Parathyroid adenoma (tissue), 2 donors: ENCODE measurements at regions not wholly inside any gene's neighbourhood (a gene's known extent, or its start where the extent isn't known, plus 50 kb on each side); places are given as distances from the start of the nearest gene placed in this dataset.
"Not testable (repeated sequence)": the region's sequence is repeated elsewhere in the genome, so short reads cannot be mapped to it uniquely, and the experiment has no call there.

ENCODE experiments used
- H2AFZ ChIP-seq: fragments of 300-600 bp; sonication (generic); one replicate; pipeline ENCODE4 v1.7.0; 2017; ENCODE audit warnings: antibody characterized with exemption, mild to moderate bottlenecking
- H3K27ac ChIP-seq: fragments of 300-600 bp; sonication (generic); one replicate; pipeline ENCODE4 v1.7.0; 2017
- H3K27me3 ChIP-seq: fragments of 300-600 bp; sonication (generic); one replicate; pipeline ENCODE4 v1.7.0; 2017; ENCODE audit warnings: low read length; ENCODE audit not compliant: control insufficient read depth, insufficient read depth
- H3K36me3 ChIP-seq: fragments of 300-600 bp; sonication (generic); one replicate; pipeline ENCODE4 v1.7.0; 2017; ENCODE audit warnings: low read length; ENCODE audit not compliant: control insufficient read depth, insufficient read depth
- H3K4me1 ChIP-seq: fragments of 300-600 bp; sonication (generic); one replicate; pipeline ENCODE4 v1.7.0; 2017; ENCODE audit warnings: control low read depth
- H3K4me2 ChIP-seq: fragments of 300-600 bp; sonication (generic); one replicate; pipeline ENCODE4 v1.7.0; 2017; ENCODE audit warnings: low read length
- H3K4me3 ChIP-seq: fragments of 300-600 bp; sonication (generic); one replicate; pipeline ENCODE4 v1.7.0; 2017; ENCODE audit warnings: low read depth, low read length
- H3K79me2 ChIP-seq: fragments of 300-600 bp; sonication (generic); one replicate; pipeline ENCODE4 v1.7.0; 2017; ENCODE audit warnings: control low read depth
- H3K9ac ChIP-seq: fragments of 300-600 bp; sonication (generic); one replicate; pipeline ENCODE4 v1.7.0; 2017; ENCODE audit warnings: mild to moderate bottlenecking
- H3K9me3 ChIP-seq: fragments of 300-600 bp; sonication (generic); one replicate; pipeline ENCODE4 v1.7.0; 2017; ENCODE audit warnings: low read length; ENCODE audit not compliant: control insufficient read depth
- CTCF ChIP-seq: fragments of 300-600 bp; sonication (generic); IDR thresholded peaks from one replicate; pipeline ENCODE4 v1.7.0; 2017; ENCODE audit warnings: antibody characterized with exemption, mild to moderate bottlenecking
- donor health status: primary hyperparathyroidism.

GRCh38 chr1:199242601-199243000, 603.8 kb downstream of the PTPRC start:
- Histone ChIP-seq H3K36me3 (no peaks in the 10 kb centered on the region), H3K79me2 (no peaks in the 10 kb centered on the region), H3K27me3 (no peaks in the 10 kb centered on the region), H2AFZ (no peak overlapping the region), H3K4me1 (no peaks in the 10 kb centered on the region), H3K9me3 (no peaks in the 10 kb centered on the region), H3K4me2 (no peak overlapping the region), H3K9ac (no peak overlapping the region), H3K4me3 (no peak overlapping the region), H3K27ac (no peak overlapping the region)
- TF ChIP-seq CTCF: no peak

- H3K36me3 ChIP-seq: no peaks in the 10 kb centered on the region
- H3K27ac ChIP-seq: no peak overlapping the region
- no peaks in the 10 kb centered on the region for H3K4me1 ChIP-seq
- no peaks in the 10 kb centered on the region for H3K27me3 ChIP-seq
- H3K9me3 ChIP-seq: no peaks in the 10 kb centered on the region
- no peak overlapping the region for H2AFZ ChIP-seq
- TF ChIP-seq CTCF: no peak
- no peak overlapping the region for H3K4me2 ChIP-seq
- H3K9ac ChIP-seq: no peak overlapping the region
- no peak overlapping the region for H3K4me3 ChIP-seq
- H3K79me2 ChIP-seq: no peaks in the 10 kb centered on the region
Measured at GRCh38 chr1:199243423-199244061, 604.7 kb downstream of the PTPRC start.

DNA sequence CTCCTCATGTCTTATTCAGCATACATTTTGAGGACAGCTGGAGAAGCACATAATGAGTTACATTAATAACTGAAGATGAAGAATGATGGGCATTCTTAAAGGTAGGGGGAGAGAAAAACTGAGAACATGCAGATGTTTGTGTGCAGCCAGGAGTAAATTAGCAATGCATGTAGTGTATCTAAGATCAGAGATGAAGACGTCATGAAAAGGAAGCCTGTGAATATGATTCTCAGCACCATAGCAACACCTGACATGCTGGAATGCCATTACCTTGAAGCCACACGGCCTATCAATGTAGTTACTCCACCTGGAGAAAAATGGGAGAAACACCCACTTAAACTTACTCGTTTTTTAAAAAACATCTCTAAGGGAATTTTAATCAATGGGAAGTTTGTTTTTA, 607.1 kb downstream of the PTPRC start:
- Histone ChIP-seq H3K4me1 (no peaks in the 10 kb centered on the region), H3K4me2 (no peak overlapping the region), H3K4me3 (no peak overlapping the region), H2AFZ (no peak overlapping the region), H3K9me3 (no peaks in the 10 kb centered on the region), H3K9ac (no peak overlapping the region), H3K79me2 (no peaks in the 10 kb centered on the region), H3K27ac (no peak overlapping the region), H3K27me3 (no peaks in the 10 kb centered on the region), H3K36me3 (no peaks in the 10 kb centered on the region)
- no peak for TF ChIP-seq CTCF

DNA sequence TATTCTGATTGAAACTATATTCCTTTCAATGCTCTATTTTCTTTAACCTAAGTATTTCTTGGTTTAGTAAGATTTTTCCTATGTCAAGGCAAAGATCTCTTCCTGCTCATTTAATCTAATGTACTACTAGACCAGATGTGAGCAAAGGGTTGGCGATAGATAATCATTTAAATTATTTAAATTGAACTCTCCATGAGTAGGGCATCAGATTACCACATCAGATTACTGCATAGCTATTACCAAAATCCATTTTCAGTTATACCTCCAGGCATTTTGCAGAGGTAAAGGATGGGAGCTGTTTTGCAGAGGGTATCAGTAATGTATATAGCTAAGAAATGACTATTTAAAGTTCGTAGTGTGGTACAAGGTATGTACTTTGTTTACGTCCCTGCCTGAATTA, 607.9 kb downstream of the PTPRC start:
- H3K4me3 ChIP-seq: no peak overlapping the region
- no peak overlapping the region for H3K4me2 ChIP-seq
- H2AFZ ChIP-seq: no peak overlapping the region
- H3K27ac ChIP-seq: no peak overlapping the region
- H3K9ac ChIP-seq: no peak overlapping the region
- no peaks in the 10 kb centered on the region for H3K36me3 ChIP-seq
- no peak for TF ChIP-seq CTCF
- no peaks in the 10 kb centered on the region for H3K27me3 ChIP-seq
- H3K9me3 ChIP-seq: no peaks in the 10 kb centered on the region
- H3K79me2 ChIP-seq: no peaks in the 10 kb centered on the region
- H3K4me1 ChIP-seq: no peaks in the 10 kb centered on the region

DNA sequence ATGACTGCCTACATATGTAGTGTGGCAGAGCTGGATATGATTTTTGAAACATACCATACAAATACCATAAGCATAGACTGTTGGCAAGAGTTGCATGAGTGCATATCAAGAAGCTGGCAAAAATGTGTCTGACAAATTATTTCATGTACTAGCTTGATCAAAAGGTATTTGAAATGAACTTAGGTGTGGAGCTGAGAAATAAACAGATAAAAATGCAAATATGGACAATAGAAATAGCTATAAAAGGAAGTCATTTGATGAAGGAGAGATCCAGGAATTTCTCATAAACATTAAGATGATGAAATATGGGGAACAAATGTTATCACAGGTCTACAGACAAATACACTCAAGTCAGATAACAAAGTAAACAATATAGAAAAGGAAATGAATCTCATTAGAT, 609.1 kb downstream of the PTPRC start:
- Histone ChIP-seq H3K9me3 (no peaks in the 10 kb centered on the region), H3K4me3 (no peak overlapping the region), H3K4me1 (no peaks in the 10 kb centered on the region), H3K9ac (no peak overlapping the region), H3K27me3 (no peaks in the 10 kb centered on the region), H2AFZ (no peak overlapping the region), H3K36me3 (no peaks in the 10 kb centered on the region), H3K4me2 (no peak overlapping the region), H3K79me2 (no peaks in the 10 kb centered on the region), H3K27ac (no peak overlapping the region)
- no peak for TF ChIP-seq CTCF

GRCh38 chr1:199254040-199254439, 615.2 kb downstream of the PTPRC start:
- not testable (repeated sequence) for H3K4me2 ChIP-seq, H3K79me2 ChIP-seq

More at GRCh38 chr1:199254040-199254439, 615.2 kb downstream of the PTPRC start:
- not testable (repeated sequence) for H3K27ac ChIP-seq, H3K9me3 ChIP-seq, H3K27me3 ChIP-seq, H3K4me1 ChIP-seq, H3K4me3 ChIP-seq, H3K36me3 ChIP-seq, H2AFZ ChIP-seq, H3K9ac ChIP-seq
